ENCODE measurements at regions not wholly inside any gene's neighbourhood (a gene's known extent, or its start where the extent isn't known, plus 50 kb on each side); places are given as distances from the start of the nearest gene placed in this dataset.

GRCh38 chr10:107739951-107740350, 575.4 kb upstream of the SORCS1 start:
- Histone ChIP-seq H3K4me3 (ENCODE audit: low read depth, low read length, poor library complexity, severe bottlenecking) (no peak overlapping the region), H3K79me2 (ENCODE audit: insufficient read depth, low read depth, low read length) (no peaks in the 10 kb centered on the region), H3K4me1 (ENCODE audit: insufficient read depth, low read length, poor library complexity, severe bottlenecking) (no peaks in the 10 kb centered on the region), H3K4me2 (ENCODE audit: low read length) (no peak overlapping the region), H3K27ac (ENCODE audit: low read depth, low read length, poor library complexity, severe bottlenecking) (no peak overlapping the region), H3K36me3 (ENCODE audit: insufficient read depth, low read length) (no peaks in the 10 kb centered on the region), H3K9me2 (ENCODE audit: insufficient read depth, low read length) (no peaks in the 10 kb centered on the region), H3K9me3 (ENCODE audit: low read length) (no peaks in the 10 kb centered on the region), H4K20me1 (ENCODE audit: insufficient read depth, low read length) (no peaks in the 10 kb centered on the region), H2AFZ (ENCODE audit: low read length) (no peak overlapping the region)
- CTCF ChIA-PET (ENCODE audit: unreplicated experiment) = no interaction called here
- POLR2A ChIA-PET = no interaction called here
- no peak for DNase-seq (ENCODE audit: low spot score)
- intact Hi-C loops (cut with micrococcal nuclease; ENCODE audit: unreplicated experiment) = no loop called here
- no TSS peak for BruUV-seq (replicated peaks)
- TF ChIP-seq CTCF (conservative IDR thresholded peaks at IDR 0.05; ENCODE audit: low read length) (no peak), EZH2phosphoT487 (IDR thresholded peaks at IDR 0.05; ENCODE audit: borderline replicate concordance, low read depth, low read length) (no peak)

- H2AFZ ChIP-seq (ENCODE audit: low read length) = no peak overlapping the region
- no peaks in the 10 kb centered on the region for H4K20me1 ChIP-seq (ENCODE audit: insufficient read depth, low read length)
- no TSS peak for BruUV-seq (replicated peaks)
- ChIA-PET CTCF (ENCODE audit: unreplicated experiment) (no interaction called here), POLR2A (no interaction called here)
- TF ChIP-seq EZH2phosphoT487 (IDR thresholded peaks at IDR 0.05; ENCODE audit: borderline replicate concordance, low read depth, low read length) (no peak), CTCF (conservative IDR thresholded peaks at IDR 0.05; ENCODE audit: low read length) (no peak)
- H3K9me3 ChIP-seq (ENCODE audit: low read length) = no peaks in the 10 kb centered on the region; the same call in 1 of the 2 replicates
- H3K36me3 ChIP-seq (ENCODE audit: insufficient read depth, low read length) = no peaks in the 10 kb centered on the region
- H3K9me2 ChIP-seq (ENCODE audit: insufficient read depth, low read length) = no peaks in the 10 kb centered on the region
- H3K27ac ChIP-seq (ENCODE audit: low read depth, low read length, poor library complexity, severe bottlenecking) = no peak overlapping the region
- H3K79me2 ChIP-seq (ENCODE audit: insufficient read depth, low read depth, low read length) = no peaks in the 10 kb centered on the region
- no peaks in the 10 kb centered on the region for H3K4me1 ChIP-seq (ENCODE audit: insufficient read depth, low read length, poor library complexity, severe bottlenecking)
- intact Hi-C loops (cut with micrococcal nuclease; ENCODE audit: unreplicated experiment) = no loop called here
- DNase-seq (ENCODE audit: low spot score) = no peak
- H3K4me2 ChIP-seq (ENCODE audit: low read length) = no peak overlapping the region
- H3K4me3 ChIP-seq (ENCODE audit: low read depth, low read length, poor library complexity, severe bottlenecking) = no peak overlapping the region
Observed at GRCh38 chr10:107733328-107734130, 569.0 kb upstream of the SORCS1 start.

- Histone ChIP-seq H4K20me1 (ENCODE audit: insufficient read depth, low read length) (no peaks in the 10 kb centered on the region), H3K4me3 (ENCODE audit: low read depth, low read length, poor library complexity, severe bottlenecking) (no peak overlapping the region), H3K9me2 (ENCODE audit: insufficient read depth, low read length) (no peaks in the 10 kb centered on the region), H3K9me3 (ENCODE audit: low read length) (no peaks in the 10 kb centered on the region; the same call in 1 of the 2 replicates), H3K4me2 (ENCODE audit: low read length) (no peak overlapping the region), H3K4me1 (ENCODE audit: insufficient read depth, low read length, poor library complexity, severe bottlenecking) (no peaks in the 10 kb centered on the region), H3K27ac (ENCODE audit: low read depth, low read length, poor library complexity, severe bottlenecking) (no peak overlapping the region), H2AFZ (ENCODE audit: low read length) (no peak overlapping the region), H3K36me3 (ENCODE audit: insufficient read depth, low read length) (no peaks in the 10 kb centered on the region), H3K79me2 (ENCODE audit: insufficient read depth, low read depth, low read length) (no peaks in the 10 kb centered on the region)
- DNase-seq (ENCODE audit: low spot score) = no peak
- intact Hi-C loops (cut with micrococcal nuclease; ENCODE audit: unreplicated experiment) = no loop called here
- no TSS peak for BruUV-seq (replicated peaks)
- POLR2A ChIA-PET = no interaction called here
- CTCF ChIA-PET (ENCODE audit: unreplicated experiment) = no interaction called here
- TF ChIP-seq EZH2phosphoT487 (IDR thresholded peaks at IDR 0.05; ENCODE audit: borderline replicate concordance, low read depth, low read length) (no peak), CTCF (conservative IDR thresholded peaks at IDR 0.05; ENCODE audit: low read length) (no peak)
Observed at GRCh38 chr10:107732045-107732444, 567.5 kb upstream of the SORCS1 start.

Measured in OCI-LY7 (cell line).